ENCODE measurements at regions not wholly inside any gene's neighbourhood (a gene's known extent, or its start where the extent isn't known, plus 50 kb on each side); places are given as distances from the start of the nearest gene placed in this dataset.

DNA sequence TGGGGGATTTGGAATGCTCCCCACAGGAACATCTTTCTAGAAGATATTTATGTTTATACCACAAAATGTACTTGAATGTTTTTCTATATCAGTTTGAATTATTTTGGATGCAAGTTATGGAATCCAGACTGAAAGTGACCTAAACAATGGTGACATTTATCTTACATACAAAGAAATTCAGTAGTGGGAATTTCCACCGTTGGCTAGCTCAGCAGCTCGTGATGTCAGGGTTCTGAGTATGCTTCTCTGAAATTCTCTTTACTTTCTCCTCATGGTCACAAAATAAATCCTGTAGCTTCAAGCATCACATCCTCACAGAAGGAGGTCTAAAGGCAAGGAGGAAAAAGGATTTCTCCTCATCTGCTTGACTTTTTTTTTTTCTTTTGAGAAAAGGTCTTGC is 105.3 kb downstream of the AKAIN1 start:
- DNase-seq = no peak

DNA sequence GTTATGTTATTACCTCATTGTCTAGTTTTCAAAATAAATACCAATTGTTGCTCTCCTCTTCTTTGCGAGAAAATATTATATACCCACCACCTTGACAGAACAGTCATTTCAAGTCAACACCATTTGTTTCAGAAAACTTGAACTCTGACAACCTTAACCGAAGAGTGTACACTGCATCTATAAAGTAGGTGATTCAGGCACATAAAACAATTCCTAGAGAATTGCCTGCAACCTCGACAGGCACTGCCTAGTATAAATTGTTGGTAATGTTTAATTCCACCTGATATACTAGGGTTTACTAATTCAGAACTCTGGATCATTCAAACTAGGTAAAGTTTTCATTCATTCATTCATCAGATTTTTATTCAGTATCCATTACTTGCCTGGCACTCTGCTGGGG is 121.8 kb downstream of the AKAIN1 start:
- DNase-seq = no peak

DNA sequence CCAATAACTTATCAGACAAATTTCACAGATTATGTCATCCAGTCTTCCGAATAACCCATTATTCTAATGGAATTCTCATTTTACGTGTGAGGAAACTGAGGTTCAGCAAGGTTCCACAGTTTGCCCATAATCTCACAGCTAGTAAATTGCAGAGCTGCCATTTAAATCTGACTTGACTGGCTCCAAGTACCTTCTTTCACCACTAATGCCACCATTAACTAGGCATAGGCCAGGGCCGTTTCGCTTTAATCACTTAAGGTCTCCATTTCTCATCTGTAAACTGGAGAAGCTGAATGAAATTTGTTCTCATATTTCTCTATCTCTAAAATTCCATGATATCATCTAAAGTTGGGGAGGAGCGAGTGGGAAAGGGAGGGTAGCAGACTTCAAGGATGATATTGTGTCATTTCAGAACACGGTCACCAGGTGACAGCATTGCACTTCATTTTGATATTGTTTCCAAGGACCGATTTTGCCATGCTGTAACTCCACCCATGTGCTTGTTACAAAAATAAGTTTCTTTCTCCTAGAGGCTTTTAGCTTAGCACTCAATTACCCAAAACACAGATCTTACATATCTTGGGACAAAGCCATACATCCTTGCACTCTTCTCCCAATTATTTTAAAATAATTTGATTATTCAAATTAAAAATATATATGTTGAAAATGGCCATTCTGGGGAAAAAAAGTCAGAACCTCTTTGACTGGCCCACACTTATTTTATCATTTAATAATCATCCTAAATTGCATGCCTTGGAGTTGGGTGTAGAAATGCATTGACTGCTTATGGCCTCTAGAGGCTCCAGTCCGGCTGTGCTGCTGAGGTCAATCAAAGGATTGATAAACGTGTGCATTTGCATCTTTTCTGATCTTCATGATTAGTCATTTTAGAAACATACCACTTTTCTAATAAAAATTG is 123.8 kb downstream of the AKAIN1 start:
- no peak for DNase-seq

DNA sequence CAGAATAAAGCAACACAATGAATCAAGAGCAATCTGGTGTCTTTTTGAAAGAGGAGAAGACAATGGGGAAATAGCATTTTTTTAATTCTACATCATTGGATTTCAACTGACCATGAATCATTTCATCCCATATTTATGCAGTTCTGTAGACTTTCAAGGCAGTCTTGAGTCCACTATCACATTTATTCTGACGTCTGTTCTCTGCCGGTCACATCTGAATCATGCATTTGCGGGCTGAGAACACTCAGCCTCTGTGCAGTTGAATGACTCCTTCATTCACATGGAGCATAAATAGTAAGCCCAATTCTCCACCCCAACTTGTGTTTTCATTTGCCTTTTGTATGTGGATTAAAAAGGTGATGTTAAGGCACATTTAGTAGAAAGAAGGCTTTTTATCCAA is 128.2 kb downstream of the AKAIN1 start:
- no peak for DNase-seq

DNA sequence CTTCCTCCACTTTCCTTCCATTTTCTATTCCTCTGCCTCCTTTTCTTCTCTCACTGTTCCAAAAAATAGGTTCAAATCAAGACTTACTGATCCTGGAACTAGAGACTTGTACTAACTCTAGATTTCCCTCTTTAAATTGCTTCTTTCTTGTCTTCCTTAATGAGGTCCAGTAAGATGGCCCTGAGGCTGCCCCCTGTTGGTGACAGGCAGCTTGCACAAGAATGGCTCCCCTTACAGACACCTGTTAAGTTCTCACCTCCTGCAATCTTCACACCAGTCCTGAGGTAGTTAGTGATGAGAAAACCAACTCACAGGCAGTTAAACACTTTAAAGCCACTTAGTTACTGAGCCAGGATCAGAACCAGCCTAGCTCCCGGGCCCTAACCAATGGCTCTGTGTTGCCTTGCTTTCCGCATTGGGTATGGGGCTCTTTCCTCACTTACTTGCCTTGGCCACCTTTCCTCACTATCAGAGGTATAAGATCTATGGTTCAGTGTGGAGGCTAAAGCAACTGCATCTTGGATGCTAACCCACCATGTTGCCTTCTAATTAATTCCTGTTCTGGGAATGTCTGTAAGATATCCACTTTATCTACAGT is 130.6 kb downstream of the AKAIN1 start:
- DNase-seq = peak; percentile 26

DNA sequence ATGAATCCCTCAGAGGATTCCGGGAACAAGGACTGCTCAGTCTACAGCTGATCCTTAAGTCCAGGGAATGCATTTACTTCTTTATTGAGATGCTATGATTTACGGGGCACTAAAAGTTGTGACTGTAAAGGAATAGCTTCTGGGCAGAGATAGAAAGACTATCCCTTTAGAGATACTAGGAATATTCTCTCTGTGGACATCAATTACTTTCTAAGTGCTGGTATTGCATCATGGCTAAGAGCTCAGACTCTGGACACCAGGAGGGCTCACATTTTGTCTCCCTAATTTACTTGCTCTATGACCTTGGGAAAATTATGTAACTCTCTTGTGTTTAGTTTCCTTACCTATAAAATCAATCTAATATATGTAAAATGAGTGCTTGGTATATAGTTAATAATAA is 131.4 kb downstream of the AKAIN1 start:
- DNase-seq = no peak

DNA sequence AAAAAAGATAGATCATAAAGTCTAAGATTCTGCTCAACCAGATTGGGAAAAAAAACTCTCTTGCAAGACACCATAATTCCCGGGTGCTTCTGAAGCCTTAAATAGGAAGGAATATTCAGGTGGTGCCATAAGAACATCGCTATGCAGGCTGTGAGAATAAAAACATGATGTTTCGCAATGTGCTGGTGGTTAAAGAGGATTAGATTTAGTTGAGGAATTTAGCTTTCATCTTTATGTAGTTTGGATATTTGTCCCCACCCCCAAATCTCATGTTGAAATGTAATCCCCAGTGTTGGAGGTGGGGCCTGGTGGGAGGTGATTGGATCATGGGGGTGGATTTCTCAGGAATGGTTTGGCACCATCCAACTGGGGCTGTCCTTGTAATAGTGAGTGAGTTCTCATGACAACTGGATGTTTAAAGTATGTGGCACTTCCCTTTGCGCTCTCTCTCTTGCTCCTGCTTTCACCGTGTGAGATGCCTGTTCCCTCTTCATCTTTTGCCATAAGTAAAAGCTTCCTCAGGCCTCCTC is 132.2 kb downstream of the AKAIN1 start:
- no peak for DNase-seq

DNA sequence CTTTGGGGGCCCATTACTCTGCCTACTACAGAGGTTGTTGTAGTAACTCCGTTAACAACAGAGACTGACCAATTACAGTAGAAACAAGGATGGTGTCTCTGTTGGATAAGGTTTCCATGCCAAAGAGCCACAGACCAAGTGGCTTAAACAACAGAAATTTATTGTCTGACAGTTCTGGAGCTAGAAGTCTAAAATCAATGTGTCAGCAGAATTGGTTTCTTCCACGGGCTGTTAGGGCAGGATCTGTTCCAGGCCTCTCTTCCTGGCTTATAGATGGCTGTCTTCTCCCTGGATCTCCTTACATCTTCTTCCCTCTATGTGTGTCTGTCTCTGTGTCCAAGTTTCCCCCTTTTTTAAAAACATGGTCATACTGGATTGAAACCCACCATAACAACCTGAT is 135.3 kb downstream of the AKAIN1 start:
- no peak for DNase-seq

DNA sequence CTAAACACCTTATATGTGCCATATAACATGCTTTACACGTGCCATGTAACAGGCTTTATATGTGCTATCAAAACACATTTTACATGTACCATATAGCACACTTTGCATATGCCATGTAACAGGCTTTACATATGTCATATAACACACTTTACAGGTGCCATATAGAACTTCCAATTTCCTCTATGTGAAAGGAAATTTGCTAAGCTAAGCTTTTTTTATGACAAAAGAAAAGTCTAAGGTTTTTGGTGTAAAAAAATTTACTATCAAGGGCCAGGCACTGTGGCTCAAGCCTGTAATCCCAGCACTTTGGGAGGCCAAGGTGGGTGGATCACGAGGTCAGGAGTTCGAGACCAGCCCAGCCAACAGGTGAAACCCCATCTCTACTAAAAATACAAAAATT is 136.5 kb downstream of the AKAIN1 start:
- no peak for DNase-seq

DNA sequence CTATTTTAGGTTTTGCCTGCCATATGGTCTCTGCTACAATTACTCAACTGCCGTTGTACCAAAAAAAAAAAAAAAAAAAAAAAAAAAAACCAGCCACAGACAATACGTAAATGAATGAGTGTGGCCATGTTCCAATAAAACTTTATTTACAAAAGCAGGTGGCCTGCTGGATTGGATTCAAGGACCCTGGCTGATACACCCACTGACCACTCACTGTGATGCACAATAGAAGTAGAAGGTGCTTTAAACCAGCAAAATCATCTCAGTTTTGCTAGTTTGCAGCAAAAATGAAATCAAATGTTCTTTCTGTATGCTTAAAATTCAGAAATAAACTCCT is 137.4 kb downstream of the AKAIN1 start:
- DNase-seq = no peak

DNA sequence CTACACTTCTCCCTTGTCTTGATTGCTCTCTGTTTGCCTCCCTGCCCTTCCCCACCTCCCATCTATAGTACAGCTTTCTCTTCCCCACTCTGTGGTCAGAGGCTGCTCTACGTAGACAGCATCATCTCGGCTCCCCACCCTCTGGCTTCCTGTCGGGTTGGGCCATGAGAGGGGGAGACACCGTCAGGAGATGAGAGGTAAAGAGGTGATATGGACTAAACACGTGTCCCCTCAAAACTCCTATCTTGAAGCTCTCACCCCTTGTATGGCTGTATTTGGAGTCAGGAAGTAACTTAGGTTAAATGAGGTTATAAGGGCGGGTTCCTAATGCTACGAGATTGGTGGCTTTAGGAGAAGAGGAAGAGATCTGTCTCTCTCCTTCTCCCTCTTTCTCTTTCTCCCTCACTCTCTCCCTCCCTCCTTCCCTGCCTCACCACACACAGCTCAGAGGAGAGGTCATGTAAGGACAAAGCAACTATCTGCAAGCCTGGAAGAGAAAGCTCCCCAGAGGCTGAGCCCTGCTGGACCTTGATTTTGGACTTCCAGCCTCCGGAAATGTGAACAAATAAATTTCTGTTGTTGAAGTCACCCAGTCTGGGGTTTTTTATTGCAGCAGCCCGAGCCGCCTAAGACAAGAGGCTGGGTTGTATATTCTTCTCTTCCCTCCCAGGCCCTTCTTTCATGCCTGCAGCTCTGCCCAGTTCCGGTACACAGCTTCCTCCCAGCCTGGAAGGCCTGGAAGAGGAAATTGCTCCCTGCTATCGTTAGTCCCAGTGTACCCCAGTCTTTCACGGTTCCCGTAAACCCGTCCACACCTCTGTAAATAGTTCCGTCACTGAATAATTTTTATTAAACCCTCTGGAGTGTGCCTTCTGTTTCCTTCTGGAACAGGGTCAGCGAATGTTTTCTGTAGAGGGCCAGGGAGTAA is 138.0 kb downstream of the AKAIN1 start:
- DNase-seq = peak; percentile 18

DNA sequence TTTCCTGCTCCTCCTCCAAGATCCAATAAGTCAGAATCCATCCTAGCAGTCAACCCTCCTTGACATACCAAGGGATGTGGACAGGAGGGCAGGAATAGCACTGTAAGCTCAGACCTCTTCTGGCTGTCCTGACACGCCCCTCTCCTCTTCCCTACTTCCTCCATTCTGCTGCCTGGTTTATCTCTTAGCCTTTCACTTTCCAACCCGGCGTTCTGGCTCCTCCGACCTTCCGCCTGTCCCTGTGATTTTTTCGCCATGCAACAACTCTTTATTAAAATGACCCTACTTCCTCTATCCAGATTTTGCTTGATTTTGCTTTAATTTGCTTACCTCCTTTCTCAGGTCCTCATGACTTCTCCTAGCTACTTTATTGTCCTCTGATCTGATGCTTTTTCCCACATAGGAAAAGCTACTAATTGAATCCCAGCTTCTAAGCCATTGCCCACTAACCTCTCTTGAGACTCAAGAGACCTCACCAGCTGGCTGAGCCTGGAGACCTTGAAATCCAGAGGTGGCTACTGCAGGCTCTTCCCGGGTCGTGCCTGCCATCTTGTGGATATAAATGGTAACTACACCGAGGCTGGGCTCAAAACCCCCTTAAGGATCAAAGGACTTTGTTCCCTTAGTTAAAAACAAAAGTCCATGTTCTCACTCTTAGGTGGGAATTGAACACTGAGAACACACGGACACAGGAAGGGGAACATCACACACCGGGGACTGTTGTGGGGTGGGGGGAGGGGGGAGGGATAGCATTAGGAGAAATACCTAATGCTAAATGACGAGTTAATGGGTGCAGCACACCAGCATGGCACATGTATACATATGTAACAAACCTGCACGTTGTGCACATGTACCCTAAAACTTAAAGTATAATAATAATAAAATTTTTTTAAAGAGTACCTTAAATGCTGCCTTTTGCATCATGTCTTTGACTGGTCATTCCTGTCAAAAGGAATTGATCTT is 139.4 kb downstream of the AKAIN1 start:
- DNase-seq = peak; percentile 46

DNA sequence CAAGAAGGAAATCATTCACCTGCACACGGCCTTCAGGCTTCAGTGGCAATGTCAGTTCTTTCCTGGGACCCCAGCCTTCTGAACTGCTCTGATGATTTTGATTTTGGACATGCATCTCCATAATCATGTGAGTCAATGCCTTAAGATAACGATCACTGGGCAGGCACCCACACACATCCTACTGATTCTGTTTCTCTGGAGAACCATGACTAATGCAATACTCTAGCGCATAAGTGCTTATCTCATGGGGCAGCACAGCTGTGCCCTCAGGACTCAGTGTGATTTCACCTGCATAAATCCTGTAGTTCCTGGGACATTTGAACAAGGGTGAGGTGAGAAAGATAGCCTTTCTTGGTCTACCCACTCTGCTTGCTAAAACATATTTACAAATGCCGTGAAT is 144.6 kb downstream of the AKAIN1 start:
- DNase-seq = no peak

DNA sequence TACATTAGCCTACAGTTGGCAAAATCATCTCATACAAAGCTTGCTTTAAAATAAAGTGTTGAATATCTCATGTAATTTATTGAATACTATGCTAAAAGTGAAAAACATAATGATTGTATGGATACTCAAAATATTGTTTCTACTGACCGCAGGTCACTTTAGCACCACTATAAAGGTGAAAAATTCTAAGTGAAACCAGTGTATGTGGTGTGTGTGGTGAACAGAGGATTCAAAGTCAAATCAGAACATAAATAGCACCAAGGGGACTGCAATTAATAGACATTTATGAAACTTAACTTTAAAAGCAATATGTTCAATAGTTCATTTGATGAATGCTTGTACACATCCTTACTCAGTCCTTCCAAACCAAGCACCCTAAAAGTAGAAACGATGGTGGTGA is 145.8 kb downstream of the AKAIN1 start:
- DNase-seq = no peak

DNA sequence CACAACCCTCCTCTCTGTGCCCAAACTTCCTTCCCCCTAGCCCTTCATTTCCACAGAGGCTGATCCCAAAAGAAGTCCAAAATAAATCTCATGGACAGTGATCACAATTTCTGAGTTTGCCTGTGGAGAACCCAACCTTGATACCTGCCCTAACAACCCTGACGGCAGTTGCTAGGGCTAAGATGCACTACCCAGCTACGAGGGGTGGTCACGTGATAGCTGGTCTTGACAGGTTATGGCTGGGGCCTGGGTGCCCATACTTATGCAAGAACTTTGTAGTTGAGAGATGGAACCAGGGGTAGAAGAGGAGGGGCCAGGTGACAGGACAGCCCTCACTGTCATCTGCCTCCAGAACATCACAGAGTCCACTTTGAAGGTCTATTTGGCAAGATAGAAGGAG is 147.9 kb downstream of the AKAIN1 start:
- no peak for DNase-seq

DNA sequence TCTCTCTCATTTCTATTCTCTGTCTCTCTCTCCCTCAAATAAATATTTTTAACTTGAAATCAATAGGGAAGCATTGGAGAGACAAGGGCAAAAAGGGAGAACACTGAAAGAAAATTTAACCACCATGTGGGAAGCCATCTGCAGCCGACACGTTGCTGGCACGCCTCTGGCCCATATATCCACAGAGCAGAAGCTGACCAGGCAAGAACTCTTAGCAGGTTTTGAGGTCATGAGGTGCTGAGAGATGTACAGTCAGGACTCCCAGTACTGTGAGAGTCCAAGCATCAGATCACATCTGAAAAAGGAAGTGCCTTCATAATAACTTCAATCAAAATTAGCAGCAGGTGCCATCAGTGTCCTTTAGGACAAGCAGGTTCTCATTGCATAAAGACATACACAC is 156.6 kb downstream of the AKAIN1 start:
- DNase-seq = no peak

DNA sequence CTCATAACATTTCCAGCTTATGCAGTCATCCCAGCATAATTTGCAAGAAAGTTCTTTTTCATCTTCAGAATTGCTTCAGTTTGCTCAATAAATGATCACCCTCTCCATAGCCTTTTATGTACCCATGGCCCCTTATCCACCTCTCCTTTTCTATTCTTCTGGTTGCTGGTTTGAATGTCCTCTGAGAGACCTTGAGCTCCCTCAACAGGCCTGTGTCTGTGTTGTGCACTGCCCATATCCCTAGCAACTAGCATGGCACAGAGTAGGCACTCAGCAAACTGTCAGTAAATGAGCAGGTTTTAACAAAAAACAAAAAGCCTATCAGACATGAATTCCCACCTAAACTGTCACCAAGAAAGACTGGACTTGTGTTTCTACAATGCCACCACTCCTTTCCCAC is 160.5 kb downstream of the AKAIN1 start:
- DNase-seq = no peak

DNA sequence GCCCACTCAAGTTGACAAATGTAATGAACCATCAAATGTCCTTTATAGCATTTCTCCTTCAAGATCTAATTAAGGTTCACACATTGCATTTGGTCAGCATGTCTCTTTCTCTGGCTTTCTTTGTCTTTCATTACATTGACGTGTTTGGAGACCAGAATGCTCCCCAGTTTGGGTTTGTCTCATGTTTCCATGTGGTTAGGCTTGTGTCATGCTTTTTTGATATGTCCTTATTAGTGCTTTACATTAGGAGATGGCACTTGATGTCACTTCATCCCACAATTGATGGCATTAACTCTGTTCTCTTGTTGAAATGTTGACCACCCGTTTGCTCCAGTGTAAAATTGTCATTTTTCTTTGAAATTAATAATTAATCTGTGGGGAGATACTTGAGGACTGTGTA is 165.8 kb downstream of the AKAIN1 start:
- no peak for DNase-seq

DNA sequence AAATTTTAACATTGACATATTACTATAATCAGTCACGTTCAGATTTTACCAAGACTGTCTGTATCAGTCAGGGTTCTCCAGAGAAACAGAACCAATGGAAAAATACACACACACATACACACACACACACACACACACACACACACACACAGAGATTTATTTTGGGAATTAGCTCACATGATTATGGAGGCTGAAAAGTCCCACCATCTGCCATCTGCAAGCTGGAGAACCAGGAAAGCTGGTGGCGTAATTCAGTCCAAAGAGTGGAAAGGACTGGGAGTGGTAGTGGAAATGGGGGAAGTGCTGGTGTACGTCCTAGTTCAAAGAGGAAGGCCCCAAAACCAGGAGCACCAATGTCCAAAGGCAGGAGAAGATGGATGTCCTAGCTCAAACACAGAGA is 166.4 kb downstream of the AKAIN1 start:
- no peak for DNase-seq

DNA sequence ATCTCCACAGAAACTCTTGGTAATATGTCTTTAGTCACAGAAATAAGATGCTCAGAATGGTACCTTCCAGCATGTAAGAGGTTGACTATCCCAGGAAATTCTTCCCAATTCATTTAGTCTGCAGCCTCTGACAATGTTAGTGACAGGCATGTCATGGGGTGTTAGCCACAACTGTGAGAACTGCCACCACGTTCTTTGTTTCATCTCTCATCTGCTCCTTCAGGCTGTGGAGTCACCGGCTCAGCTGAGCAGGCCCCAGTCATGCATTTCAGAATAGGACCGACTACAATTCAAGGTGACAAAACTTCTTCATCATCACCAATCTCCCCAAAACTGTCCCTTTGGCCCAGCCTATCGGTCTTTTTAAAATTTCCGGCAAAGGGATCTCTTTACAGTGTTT is 167.5 kb downstream of the AKAIN1 start:
- no peak for DNase-seq

DNA sequence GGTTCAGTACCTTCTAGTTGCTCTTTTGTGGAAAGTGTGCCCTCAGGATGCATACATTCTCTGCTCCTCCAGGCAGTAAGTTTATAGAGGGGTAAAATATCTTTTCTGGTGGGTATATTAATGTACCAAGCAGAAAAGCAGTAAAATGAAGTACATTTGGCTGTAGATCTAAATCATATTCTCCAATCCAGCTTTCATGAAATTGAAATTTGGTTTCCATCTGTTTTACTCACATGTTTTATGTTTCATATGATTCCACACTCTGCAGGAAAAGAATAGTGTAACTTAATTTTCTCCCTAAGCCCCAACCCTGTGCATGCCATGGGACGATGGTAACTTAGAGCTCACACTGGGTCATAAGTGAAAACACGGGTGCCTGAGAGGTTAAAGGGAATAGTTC is 172.3 kb downstream of the AKAIN1 start:
- no peak for DNase-seq

DNA sequence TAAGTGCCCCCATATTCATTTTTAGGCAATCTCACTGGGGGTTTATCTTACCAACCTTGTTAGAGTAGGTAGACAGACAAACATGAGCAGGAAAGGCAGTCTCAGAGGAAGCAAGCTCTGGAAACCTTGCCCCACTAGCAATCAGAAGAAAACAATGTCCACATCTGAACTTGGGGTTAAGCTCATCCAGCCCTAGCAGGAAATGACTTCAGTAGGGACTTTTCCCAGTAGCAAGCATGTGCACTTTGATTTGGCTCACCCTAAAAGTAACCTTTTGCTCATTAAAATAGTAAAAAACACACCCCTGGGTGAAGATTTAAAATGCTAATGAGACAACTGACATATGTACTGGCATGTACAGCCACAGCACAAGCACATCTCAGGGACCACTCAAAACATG is 175.5 kb downstream of the AKAIN1 start:
- DNase-seq = no peak

Data from stimulated activated CD4-positive, alpha-beta T cell treated with anti-CD3 and anti-CD28 coated beads, Interleukin-1b, Interleukin-23, amount 100 ng/mL, for 48 hours (primary cell).